Fibroblast of the conjunctiva (primary cell): ENCODE measurements at regions not wholly inside any gene's neighbourhood (a gene's known extent, or its start where the extent isn't known, plus 50 kb on each side); places are given as distances from the start of the nearest gene placed in this dataset.

Experiments
- DNase-seq: peaks from one replicate; pipeline ENCODE4 v3.0.0-alpha.2; 2010; ENCODE audit warnings: low read depth

DNA sequence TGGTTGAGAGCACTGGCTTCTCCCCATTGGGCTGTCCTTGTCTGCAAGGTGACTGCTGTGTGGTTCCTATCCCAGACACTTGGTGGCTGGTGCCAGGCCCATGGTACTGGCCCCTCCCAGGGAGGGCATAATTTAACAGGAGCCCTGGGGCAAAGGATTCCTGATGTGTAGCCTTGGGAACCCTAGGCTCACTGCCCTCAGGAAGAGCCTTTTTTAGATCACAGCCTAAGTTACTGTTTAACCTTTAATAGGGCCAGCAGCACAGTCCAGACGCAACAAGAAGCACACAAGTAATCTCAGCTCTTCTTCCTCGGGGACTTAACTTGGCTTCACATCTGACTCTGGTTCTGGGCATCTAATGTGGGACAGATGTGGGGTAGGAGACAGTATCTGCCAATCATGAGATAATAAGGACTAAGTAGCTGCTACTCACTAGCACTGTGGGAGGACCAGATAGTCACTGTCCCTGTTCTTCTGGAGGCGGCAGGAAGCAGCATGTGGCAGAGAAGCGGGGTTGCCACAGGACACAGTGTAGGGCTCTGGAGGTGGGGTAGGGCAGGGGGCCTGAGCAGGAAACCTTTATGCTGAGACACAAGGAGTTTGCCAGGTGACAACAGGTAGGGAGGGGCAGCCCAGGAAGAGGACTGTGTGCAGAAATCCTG, 136.3 kb downstream of the TMEM17 start:
- DNase-seq, result no peak

DNA sequence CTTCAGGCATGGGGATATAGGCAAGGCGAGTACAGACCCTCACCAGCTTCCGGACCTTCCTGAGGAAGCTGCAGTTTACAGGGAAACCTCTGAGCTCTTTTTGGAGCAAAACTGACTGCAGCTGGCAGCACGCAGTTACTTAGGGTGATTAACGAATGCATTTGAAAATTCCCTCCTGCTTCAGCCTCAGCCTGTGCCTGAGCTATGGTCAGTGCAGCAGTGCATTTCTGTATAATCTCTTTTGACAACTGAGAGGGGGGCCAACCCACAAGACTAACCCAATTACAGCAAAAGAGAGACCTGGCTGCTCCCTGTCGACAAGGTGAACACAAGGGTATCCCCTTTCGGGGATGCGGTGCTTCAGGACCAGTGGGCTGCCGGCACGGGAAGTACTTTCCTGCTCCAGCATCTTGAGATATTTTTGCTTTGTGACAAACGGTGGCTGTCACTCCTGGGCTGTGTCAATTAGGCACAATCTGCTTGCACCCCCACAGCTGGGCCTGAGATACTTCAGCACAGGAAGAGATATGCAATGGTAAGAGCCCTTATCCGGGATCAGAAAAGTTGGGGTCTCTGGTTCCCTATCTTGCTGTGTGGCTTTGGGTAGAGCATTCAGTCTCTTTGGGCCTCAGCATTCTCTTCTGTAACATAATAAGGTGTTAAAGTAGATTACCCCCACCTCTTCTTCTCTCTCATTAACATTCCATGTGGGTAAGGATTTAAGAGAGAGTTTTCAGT, 141.0 kb downstream of the TMEM17 start:
- no peak for DNase-seq

DNA sequence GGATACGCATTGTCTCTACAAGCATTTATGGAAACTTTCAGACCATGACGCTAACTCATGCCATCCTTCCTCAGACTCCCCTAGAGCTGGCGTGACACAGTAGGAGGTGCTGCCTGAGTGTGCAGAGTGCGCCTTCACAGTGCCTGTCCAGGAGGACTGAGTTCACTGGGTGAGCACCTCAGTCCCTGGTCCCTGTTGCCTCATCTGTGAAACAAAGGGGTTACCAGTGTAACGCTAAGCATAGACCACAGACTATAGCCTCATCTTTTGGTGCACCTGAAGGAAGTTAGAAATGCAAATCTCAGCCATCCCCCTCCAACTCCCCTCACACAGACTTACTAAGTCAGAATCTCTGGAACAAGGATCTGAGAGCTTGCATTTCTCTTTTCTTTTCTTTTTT, 142.8 kb downstream of the TMEM17 start:
- DNase-seq, result no peak

DNA sequence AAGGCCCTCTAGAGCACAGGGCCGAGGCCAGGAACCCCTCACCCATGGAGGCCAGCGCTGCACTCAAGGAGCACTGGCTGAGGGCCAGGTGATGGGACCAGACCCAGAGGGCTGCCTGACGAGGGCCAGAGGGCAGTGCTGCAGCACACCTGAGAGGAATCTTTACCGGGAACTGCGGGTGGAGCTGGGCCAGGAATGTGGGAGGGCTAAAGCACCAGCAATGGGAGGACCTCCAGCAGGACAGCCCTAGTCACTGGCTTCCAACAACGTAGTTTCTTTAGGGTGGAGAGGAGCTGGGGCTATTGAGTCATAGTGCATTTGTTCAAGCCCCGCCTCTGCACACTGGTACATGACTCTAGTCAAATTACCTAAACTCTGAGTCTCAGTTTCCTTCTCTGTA, 143.4 kb downstream of the TMEM17 start:
- DNase-seq, result no peak

DNA sequence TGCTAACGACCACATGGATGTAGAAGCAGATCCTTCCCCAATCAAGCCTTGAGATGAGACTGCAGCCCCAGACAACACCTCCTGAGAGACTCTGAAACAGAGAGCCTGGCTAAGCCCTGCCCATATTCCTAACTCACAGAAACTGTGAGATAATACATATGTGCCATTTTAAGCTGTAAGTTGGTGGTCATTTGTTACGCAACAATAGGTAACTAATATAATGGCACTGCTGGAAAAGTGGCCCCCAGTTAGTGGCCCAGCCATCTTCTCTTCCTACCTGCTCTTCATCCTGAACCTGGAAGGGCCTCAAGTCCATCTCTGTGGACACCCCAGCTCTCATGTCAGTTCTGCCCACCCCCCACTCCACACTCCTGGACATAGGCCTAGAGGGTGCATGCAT, 144.0 kb downstream of the TMEM17 start:
- DNase-seq, result no peak

DNA sequence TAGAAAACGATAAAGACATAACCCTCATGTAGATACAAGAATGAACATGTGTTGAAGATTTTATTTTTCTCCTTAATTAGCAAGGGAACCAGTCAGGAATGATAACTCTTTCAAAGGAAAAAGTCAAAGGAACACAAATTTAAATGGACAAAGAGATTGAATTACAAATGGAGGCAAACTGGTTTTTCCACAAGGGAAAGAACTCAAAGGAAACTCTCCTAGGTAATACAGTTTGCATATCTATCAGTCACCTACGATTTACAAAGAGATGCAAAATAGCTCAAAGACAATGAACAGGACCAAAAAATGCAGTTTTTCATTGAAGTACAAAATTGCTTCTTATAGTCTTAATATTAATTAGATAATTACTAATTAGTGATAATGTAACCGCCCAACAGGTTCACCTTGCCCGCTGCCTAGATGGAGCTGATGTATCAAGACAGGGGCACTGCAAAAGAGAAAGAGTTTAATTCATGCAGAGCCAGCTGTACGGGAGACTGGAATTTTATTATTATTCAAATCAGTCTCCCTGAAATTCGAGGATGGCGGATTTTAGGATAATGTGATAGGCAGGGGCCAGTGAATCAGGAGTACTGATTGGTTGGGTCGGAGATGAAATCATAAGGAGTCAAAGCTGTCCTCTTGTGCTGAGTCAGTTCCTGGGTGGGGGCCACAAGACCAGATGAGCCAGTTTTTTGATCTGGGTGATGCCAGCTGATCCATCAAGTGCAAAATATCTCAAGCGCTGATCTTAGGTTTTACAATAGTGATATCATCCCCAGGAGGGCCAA, 151.0 kb downstream of the TMEM17 start:
- no peak for DNase-seq

DNA sequence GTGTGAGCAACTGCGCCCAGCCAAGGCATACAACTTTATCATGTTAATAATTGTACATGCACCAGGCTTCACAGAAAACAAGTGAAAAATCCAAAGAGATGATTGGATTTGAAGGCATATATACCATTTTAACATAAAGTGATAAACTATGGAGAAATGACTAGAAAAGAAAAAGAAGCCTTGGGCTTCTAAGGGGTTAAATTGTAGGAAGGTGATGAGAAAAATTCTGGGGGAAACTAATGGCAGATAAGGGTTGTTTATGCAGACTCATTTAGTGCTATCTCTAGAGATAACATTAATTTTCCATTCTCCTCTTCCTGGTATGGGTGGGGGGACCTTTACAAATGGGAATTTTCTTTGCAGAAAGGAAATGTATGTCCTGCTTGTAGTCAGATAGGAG, 154.0 kb downstream of the TMEM17 start:
- no peak for DNase-seq

DNA sequence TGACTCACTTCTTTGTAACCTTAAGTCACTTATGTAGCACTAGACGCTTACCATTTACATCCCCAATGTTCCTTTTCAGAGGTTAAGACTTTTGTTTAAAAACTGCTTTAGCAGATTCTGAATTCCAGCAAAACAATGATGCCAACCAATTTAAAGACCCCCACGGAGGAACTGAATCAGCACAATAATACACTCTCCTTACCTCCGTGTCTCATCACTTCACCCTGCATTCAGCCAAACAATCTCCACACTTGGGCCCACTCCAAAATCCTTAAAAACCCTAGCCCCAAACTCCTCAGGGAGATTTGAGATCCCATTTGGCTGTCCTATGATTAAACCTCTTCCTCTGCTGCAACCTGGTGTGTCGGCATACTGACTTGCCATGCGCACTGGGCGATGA, 153.9 kb downstream of the B3GNT2 start:
- no peak for DNase-seq

DNA sequence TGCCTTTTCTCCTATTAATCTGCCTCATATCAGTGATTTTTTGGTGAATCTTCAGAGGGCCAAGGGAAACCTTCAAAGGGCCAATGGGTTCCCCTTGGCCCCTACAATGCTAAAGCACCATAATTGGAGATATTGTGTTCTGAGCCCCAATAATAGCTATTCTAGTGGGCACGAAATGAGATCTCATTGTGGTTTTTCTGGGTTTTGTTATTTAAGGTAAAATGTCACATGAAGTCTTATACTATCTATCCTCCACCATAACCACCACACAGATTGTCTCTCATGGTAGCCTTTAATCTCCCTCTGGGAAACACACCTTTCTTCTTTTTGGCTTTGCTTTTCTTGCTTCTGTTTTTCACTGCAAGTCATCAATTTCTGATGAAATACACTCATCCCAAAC, 152.8 kb downstream of the B3GNT2 start:
- no peak for DNase-seq

DNA sequence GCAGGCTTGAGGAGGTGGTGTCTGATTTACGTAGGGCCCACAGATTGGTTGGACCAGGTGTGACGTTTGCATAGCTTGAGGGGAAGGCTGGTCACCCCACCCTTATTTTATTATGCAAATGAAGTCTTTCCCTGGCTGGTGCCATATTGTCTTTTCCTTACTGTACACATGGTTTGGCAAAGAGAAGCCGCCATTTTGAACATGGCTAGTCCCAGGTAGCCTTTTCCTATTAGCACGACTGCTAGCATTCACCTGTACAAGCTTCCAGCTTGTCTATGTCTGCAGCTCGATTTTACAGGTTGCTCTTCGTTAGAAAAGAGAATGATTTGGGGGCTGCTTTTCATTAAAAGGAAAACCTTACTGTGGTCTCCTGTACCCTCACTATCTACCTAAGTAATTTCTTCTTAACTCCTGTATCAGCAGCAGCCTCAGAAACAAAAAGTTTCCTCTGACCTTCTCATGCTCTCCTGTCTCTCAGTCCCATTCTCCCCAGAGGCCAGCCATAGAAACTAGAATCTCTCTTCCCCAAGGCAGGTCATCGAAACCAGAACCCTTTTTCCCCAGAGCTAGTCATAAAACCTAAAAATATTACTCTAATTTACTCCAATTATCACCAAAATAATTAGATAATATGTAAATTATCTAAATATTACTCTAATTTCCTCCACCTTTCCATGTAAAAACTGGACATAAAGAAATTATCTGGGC, 151.8 kb downstream of the B3GNT2 start:
- DNase-seq, result no peak

DNA sequence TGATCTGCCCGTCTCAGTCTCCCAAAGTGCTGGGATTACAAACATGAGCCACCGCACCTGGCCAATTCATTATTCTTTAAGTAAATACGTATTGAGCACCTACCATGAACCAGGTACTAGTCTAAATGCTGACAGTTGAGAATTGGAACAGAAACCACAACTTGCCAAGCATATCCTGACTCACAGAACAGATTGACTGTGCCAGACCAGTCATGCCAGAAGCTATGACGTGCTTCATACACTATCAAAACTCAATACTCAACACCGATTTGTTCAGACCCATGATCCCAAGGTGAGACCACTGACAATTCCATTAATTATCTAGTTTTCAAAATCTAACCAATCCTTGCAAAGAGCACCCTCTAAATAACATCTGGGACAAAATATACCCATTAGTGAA, 148.6 kb downstream of the B3GNT2 start:
- no peak for DNase-seq

DNA sequence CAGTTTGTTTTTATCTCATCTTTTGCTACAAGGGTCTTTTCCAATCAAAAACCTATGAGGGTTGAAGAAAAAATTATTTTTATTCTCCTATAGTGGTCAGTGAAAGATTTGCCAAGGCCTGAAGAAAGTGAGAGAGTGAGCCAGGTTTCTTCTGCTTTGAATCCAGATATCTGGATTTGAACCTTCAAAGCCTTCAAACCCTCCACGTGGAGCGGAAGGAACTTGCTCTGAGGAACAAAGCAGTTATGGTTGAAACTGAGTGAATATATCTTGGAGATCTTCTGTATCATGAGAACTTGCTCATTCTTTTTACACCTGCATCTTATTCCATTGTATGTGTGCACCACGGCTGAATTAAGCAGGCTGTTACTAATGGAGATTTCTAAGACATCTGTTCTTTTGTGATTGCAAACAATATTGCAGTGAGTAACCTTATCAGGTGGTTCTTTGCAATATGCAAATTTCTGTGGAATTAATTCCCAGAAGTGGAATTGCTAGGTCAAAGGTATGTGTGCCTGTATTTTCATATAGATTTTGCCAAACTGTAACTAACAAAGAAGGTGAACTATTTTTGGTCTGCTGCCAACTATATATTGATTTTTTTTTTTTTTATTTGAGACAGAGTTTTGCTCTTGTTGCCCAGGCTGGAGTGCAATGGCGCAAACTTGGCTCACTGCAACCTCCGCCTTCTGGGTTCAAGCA, 147.9 kb downstream of the B3GNT2 start:
- DNase-seq, result no peak

DNA sequence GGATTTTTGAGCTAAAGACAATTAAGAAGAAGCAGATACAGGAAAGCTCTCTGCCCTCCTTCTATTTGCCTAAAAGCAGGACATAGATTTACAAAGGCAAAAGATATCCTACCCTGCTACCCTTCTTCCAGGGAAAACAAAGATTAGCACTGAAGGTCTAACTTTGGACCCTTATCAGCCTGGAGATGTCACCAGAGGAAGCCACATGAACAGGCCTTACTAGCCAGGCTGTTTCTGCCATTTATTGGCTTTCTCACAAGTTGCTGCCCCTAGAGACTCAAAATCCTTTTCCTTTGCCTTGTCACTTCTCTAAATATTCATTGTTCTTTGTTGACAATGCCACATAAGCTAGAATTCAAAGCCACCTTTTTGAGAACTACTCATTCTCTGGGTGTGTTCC, 147.3 kb downstream of the B3GNT2 start:
- DNase-seq, result no peak

DNA sequence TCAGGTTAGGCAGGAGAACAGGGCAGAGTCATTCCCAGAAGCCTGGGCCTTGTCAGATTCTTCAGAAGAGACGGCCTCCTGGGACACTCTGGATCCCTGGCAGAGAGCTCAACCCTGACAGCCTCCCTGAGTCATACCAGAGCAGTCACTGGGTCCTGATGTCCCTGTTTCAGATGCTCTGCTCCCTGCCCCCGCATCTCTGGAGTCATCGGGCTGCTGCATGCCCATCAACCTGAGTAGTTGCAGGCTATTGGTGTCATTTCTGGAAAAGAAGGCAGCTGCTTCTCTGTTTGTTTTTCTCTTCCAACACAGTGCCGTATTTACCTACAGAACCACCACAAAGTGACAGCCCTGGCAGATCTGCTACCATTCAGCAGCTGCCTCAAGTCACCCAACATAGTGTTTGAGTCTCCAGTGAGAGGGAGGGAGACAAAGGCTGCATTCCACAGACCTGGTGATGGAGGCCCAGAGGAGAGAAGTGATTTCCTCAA, 145.1 kb downstream of the B3GNT2 start:
- DNase-seq, result no peak

DNA sequence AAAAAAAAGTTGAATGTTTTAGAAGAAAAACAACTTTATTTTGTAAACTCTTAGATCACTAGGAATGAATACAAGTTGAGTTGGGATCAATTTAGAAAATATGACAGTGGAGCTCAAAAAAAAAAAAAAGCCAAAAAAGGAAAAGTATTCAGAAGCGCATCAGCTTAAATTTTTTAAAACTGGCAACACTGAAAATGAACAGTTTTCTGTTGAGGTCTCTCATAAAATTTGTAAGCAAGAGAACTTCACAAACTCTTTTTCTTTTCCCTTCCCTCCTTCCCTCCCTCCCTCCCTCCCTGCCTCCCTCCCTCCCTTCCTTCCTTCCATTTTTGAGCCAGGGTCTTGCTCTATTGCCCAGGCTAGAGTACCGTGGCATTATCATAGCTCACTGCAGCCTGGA, 143.9 kb downstream of the B3GNT2 start:
- no peak for DNase-seq

DNA sequence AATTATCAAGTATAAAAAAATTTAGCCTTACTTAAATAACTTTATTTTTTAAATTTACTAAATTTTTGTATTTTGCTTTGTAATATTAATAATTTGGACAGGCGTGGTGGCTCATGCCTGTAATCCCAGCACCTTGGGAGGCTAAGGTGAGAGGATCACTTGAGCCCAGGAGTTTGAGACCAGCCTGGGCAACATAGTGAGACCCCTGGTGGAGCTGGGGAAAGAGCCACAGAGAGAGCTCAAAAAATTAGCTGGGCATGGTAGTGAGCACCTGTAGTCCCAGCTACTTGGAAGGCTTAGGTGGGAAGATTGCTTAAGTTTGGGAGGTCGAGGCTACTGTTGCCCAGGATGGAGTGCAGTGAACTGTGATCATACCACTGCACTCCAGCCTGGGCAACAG, 143.5 kb downstream of the B3GNT2 start:
- no peak for DNase-seq

DNA sequence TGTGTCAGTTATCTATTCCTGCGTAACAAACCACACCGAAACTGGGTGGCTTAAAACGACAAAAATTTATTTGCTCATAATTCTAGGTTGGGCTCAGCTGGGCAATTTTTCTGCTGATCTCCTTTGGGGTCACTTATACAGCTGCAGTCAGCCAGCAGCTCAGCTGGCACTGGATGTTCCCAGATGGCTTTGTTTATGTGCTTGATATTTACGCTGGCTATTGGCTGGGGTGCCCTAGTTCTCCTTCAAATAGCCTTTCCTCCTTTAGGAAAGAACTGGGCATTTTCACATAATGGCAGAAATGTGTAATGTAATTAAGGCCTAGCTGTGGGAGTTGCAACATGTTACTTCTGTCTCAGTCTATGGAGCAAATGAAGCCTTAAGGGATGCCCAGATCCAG, 142.2 kb downstream of the B3GNT2 start:
- no peak for DNase-seq

DNA sequence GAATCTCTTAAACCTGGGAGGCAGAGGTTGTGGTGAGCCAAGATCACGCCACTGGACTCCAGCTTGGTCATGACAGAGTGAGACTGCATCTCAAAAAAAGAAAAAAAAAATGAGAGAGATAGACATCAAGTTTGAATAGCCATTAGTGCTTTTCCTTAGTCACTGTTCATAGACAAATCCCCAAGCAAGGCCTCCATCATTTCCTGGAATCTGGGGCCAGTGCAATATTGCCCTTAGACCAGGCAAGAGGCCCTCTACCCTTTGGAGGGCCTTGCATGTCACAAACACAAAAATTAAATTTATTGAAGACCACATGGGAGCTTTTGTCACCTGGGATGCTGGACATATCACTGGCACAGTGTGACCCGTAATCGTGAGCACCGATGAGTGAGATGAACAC, 141.5 kb downstream of the B3GNT2 start:
- DNase-seq, result no peak

DNA sequence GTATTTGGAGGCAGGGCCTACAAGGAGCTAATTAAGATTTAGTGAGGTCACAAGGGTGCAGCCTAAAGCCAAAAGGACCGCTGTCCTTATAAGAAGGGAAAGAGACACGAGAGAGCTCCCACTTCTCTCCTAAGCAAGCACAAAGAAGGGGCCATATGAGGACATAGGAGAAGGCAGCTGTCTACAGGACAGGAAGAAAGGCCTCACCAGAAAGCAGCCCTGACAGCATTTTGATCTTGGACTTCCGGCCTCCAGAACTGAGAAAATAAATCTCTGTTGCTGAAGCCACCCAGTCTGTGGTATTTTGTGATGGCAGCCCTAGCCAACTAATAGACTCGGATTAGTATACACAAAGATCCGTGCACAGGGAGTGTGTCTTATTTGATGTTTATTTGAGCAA, 139.7 kb downstream of the B3GNT2 start:
- no peak for DNase-seq

DNA sequence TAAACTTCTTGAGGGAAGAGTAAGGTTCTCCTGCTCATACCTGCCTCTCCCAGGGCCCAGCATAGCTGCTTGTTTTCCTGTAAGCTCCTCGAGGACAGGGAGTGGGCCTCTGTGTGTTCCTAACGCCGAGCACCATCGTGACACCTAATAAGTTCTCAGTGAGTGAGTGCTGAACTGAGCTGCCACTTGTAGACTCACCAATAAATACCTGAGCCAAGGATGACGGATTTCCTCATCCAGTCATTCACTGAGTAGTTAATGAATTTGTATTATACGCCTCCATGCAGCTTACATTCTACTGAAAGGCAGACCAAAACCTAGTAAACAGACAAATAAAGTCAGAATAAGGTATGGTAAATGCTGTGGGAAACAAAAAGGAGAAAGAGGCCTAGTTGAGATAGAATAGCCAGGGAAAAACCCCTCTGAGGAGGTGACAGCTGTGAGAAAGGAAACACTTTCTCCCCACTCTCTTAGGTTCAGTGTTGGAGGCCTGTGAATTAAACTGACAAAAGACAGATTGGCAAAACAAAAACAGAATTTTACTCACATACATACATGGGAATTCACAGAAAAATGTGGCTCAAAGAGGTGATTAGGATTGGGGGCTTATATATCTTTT, 138.6 kb downstream of the B3GNT2 start:
- DNase-seq, result no peak

DNA sequence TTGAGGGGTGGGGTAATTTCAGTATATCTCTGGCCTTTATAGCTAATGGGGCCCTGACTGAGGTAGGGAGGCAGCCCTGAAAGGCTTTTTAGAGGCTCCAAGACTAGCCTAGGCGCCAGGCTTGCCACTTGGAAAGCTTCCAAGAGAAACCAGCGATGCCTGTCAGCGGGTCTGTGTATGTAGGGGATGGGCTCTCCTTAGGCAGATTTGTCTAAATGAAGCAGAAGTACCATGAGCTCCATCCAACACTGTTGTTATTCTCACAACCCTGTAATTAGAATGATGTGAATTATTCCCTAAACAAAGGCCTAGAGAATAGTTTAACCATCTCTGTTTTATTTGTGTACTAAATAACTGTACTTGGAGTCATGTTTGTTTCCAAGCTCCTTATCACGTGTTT, 138.1 kb downstream of the B3GNT2 start:
- no peak for DNase-seq
